GM19099 (cell line): ENCODE measurements at regions not wholly inside any gene's neighbourhood (a gene's known extent, or its start where the extent isn't known, plus 50 kb on each side); places are given as distances from the start of the nearest gene placed in this dataset.

Experiments used
- POLR2A ChIP-seq: IDR thresholded peaks from 3 replicates; pipeline ENCODE4 v1.6.1; 2011; ENCODE audit warnings: low read depth; ENCODE audit not compliant: insufficient read length; ENCODE audit errors: extremely low read depth

GRCh38 chr7:47195641-47196040, 386.3 kb downstream of the TNS3 start:
- TF ChIP-seq POLR2A: no peak

- TF ChIP-seq POLR2A: no peak
Measured at GRCh38 chr7:47194516-47195057, 387.3 kb downstream of the TNS3 start.

GRCh38 chr7:47192978-47193377, 388.9 kb downstream of the TNS3 start:
- no peak for TF ChIP-seq POLR2A

- no peak for TF ChIP-seq POLR2A
Measured at GRCh38 chr7:47191876-47192291, 390.0 kb downstream of the TNS3 start.

- no peak for TF ChIP-seq POLR2A
Measured at GRCh38 chr7:47191316-47191715, 390.6 kb downstream of the TNS3 start.

- TF ChIP-seq POLR2A: no peak
Measured at GRCh38 chr7:47190462-47190861, 391.4 kb downstream of the TNS3 start.

GRCh38 chr7:47188653-47189315, 393.1 kb downstream of the TNS3 start:
- TF ChIP-seq POLR2A: no peak

GRCh38 chr7:47188136-47188535, 393.8 kb downstream of the TNS3 start:
- TF ChIP-seq POLR2A: no peak

- TF ChIP-seq POLR2A: no peak
Measured at GRCh38 chr7:47186316-47186715, 395.6 kb downstream of the TNS3 start.

GRCh38 chr7:47185839-47186238, 396.1 kb downstream of the TNS3 start:
- TF ChIP-seq POLR2A: no peak

GRCh38 chr7:47185170-47185569, 396.7 kb downstream of the TNS3 start:
- no peak for TF ChIP-seq POLR2A

GRCh38 chr7:47183862-47184590, 397.9 kb downstream of the TNS3 start:
- no peak for TF ChIP-seq POLR2A

- TF ChIP-seq POLR2A: no peak
Measured at GRCh38 chr7:47181746-47182361, 400.1 kb downstream of the TNS3 start.

GRCh38 chr7:47180516-47180826, 401.4 kb downstream of the TNS3 start:
- no peak for TF ChIP-seq POLR2A

- no peak for TF ChIP-seq POLR2A
Measured at GRCh38 chr7:47179812-47180515, 401.9 kb downstream of the TNS3 start.
